ENCODE measurements at regions not wholly inside any gene's neighbourhood (a gene's known extent, or its start where the extent isn't known, plus 50 kb on each side); places are given as distances from the start of the nearest gene placed in this dataset.
"Not testable (repeated sequence)": the region's sequence is repeated elsewhere in the genome, so short reads cannot be mapped to it uniquely, and the experiment has no call there.

DNA sequence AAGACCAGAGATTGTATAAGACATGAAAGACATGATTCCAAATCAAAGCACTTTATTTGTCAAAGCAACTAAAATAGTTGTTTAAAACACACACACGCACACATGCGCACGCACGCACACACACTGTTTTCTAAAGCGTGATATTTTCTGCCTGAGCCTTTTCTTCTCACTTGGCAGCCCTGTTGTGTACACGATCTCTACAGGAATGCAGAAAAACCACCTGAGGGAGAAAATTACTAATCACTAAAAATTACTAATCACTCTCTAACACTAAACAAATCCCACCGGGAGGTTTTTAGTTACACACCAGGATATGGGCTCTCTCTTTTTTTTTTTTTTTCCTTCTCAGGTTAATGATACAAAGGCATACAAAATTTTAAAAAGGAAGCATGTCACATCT, 160.1 kb upstream of the ATP11B start:
- DNase-seq (ENCODE audit: insufficient read length, low spot score): no peak
- FAIRE-seq: no peak

DNA sequence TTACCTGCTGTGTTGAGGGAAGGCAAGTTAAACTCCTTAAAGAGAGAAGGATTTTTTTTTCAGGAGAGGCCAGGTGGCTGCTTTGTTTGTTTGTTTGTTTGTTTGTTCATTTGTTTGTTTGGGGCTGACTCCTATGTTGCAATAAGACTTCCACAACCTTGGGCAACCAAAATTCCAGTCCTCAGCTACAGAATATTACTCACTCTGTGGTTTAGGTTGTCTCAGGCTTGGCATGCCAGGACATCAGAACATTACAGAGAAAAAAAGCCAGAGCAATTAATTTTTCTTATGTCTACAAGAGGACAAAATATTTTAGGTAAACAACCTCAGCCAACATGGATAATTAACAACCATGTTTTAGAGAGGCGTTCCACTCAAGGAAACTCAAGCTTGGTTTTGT, 156.7 kb upstream of the ATP11B start:
- DNase-seq (ENCODE audit: insufficient read length, low spot score) (no peak), FAIRE-seq (no peak)

- FAIRE-seq: peak; percentile 4
- DNase-seq (ENCODE audit: insufficient read length, low spot score): no peak
Measured at GRCh38 chr3:182637350-182638110, 155.8 kb upstream of the ATP11B start.

GRCh38 chr3:182644013-182644412, 149.3 kb upstream of the ATP11B start:
- no peak for FAIRE-seq
- DNase-seq (ENCODE audit: insufficient read length, low spot score): no peak

GRCh38 chr3:182644790-182645433, 148.4 kb upstream of the ATP11B start:
- no peak for FAIRE-seq
- no peak for DNase-seq (ENCODE audit: insufficient read length, low spot score)

GRCh38 chr3:182650568-182651128, 142.7 kb upstream of the ATP11B start:
- FAIRE-seq: no peak
- no peak for DNase-seq (ENCODE audit: insufficient read length, low spot score)

DNA sequence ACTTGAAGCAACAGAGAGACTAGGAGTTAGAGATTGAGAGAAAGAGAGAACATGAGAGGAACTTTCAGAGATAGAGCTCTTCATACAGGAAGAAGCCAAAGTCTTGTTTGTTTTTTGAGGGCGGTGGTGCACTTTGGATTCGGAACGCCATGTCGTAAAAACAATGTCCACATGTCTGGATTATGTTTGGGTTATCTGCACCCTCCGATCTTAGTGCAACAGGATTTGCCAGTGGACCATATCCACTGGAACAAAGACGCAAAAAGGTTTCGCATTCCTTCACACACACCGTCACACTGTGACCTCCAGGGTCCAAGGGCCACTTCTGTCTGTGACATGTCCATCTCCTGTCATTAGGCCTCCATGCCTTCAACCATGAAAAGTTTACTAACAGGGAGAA, 141.8 kb upstream of the ATP11B start:
- DNase-seq (ENCODE audit: insufficient read length, low spot score): no peak
- no peak for FAIRE-seq

DNA sequence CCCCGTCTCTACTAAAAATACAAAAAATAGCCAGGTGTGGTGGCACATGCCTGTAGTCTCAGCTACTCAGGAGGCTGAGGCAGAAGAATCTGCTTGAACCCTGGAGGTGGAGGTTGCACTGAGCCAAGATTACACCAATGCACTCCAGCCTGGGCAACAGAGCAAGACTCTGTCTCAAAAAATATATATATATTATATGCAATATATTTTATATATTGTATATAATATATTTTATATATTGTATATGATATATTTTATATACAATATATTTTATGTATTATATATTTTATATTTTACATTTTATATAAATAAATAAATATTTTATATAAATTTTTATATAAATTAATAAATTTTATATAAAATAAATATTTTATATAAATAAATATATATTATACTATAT, 140.2 kb upstream of the ATP11B start:
- FAIRE-seq; DNase-seq (ENCODE audit: insufficient read length, low spot score): not testable (repeated sequence)

GRCh38 chr3:182668541-182668940, 124.8 kb upstream of the ATP11B start:
- DNase-seq (ENCODE audit: insufficient read length, low spot score) (no peak), FAIRE-seq (no peak)

GRCh38 chr3:182668974-182669373, 124.3 kb upstream of the ATP11B start:
- FAIRE-seq: no peak
- no peak for DNase-seq (ENCODE audit: insufficient read length, low spot score)

DNA sequence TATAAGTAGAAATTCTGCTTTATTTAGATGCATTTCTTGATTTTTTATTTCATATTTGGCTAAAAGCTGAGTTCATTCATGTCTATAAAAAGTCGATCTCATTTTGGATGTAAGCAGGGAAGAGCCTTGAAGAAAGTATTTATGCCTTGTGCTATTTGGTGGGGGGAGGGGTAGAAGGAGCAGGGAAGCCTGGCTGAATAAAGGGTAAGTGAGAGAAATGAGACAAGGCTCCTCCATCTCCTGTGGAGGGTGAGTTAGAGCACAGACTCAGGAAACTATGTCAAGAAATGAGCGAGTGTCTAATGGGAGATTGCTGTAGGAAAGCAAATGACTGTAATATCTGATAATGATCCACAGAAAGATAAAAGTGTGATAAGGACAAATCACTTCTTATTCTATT, 121.8 kb upstream of the ATP11B start:
- DNase-seq (ENCODE audit: insufficient read length, low spot score): no peak
- no peak for FAIRE-seq

DNA sequence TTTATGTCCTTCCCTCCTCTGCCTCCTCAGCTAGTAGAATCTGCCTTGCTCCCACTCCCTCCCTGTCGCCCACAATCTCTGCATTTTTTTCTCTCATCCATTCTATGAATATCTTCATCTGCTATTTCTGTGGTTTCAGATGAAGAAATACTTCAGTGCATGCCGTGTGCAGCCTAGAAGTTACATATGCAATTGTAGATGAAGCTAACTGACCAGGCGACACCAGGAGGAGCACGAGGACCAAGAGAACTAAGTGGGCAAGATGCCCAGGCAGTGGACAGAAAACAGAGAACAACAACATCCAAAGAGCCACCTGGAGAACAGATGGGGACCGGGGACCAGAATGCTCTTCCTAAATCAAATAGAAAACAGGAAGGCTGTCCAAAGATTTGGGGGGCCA, 121.4 kb upstream of the ATP11B start:
- FAIRE-seq (no peak), DNase-seq (ENCODE audit: insufficient read length, low spot score) (no peak)

GRCh38 chr3:182673336-182673735, 120.0 kb upstream of the ATP11B start:
- no peak for FAIRE-seq
- no peak for DNase-seq (ENCODE audit: insufficient read length, low spot score)

DNA sequence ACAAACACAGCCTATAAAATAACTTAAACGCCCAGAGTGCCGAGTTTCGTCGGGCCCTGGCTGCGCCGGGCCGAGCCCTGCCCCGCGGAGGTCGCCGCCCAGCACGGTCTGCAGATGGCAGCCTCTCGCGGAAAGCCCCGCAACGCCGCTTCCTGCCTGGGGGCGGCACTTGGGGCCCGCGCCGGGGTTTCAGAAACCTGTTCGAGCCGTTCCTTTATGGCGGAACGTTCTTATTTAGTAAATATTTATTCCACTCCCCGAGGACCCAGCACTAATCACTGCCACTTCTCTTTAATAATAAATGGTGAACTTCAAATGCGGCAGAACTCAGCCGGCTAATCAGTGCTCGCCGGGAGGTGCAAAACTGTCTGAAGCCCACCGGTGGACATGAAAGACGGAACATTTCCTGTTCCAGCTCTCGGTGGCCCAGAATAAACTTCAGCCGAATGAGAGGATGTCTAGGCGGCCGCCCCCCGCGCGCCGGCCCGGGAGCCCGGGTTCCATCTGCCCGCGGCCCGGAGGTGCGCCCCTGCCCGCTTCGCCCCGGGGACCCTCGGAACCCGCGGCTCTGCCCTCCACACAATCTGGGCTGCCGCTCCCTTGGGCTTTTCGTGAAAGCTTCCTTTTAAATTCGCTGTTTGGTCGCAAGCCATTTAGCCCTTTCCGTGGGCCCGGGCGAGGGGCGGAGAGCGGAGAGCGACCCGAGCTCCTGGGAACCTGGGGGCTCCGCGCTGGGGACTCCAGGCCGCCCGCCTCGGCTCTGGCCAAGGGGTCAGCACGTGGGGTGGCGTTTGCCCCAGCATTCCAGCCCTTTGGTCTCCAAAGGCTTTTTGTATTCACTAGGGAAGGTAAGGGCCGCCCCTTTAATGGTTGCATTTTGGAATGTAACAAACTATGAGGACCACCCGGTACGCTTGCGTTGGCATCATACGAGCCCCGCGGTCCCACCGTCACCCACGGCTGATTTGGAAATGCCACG, 110.8 kb upstream of the ATP11B start:
- DNase-seq (ENCODE audit: insufficient read length, low spot score): peak; percentile 28
- FAIRE-seq: no peak

DNA sequence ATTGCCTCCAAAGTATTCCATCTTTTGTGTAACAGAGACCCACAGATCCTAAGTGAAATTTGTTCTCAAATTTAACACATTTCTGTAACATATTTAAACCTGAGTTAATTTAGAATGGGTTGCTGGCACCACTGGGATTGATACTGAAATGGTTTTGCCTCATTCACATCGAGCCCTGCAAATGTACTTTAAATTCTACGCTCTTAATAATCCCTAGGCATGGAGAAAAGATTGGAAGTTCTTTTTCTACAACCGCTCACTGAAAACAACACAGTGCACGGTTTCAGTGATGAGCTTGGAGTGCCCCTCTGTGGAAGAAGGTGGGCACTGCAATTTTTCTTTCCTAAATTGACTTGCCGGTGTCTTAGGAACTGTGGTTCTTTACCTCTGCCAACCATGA, 109.9 kb upstream of the ATP11B start:
- FAIRE-seq (no peak), DNase-seq (ENCODE audit: insufficient read length, low spot score) (peak; percentile 71)

DNA sequence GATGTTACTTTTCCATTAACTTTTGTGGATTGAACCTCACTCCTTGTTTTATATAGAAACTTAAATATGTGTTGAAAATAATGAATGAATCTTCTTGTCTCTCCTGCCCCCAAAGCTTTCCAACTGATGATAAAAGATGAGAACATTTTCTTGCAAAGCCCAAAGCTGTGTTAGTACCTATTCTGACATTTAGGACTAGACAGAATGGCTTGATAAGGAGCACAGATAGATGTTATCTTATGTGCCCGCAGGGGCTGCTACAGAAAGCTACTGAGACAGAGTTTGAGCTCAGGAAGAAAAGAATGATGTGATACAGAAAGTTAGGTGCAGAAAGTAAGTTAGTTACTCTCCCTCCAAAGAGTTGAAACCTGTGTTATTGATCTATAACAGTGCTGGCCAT, 109.4 kb upstream of the ATP11B start:
- FAIRE-seq: no peak

GRCh38 chr3:182686033-182686886, 107.0 kb upstream of the ATP11B start:
- no peak for DNase-seq (ENCODE audit: insufficient read length, low spot score)

More for the DNA sequence above, 109.4 kb upstream of the ATP11B start:
- DNase-seq (ENCODE audit: insufficient read length, low spot score): no peak

DNA sequence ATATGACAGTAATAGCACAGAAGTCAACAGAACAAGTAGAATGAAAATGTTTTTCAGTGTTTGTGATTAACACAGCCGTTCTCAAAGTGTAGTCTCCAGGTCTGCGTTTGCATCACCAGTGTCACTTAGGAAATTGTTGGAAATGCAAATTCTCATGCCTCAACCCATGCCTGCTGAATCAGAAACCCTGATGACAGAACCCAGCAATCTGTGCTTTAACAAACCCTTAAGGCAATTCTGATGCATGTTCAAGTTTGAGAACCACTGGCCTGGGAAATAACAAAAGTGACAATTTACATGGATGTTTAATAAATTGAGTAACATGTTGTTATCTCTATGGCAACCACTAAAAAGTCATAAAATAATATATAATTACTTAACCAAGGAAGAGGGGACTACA, 103.1 kb upstream of the ATP11B start:
- FAIRE-seq (no peak), DNase-seq (ENCODE audit: insufficient read length, low spot score) (no peak)

More at GRCh38 chr3:182686033-182686886, 107.0 kb upstream of the ATP11B start:
- no peak for FAIRE-seq

DNA sequence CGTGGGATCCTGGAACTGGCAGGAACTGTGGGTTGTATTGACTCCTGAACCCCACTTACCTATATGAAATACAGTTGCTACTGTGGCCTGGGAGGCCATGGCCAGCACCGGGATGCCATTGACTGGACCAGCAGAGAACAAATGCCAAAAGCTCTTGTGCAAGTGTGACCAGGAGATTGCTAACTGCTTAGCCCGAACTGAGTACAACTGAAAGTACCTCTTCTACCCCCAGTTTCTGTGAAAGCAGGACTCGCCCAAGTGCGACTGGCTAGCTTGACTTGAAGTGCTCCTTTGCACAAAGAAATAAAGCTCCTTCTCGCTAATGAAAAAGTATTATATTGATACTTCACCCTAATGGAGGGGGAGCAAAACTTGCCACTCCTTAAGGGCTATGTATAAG, 101.3 kb upstream of the ATP11B start:
- FAIRE-seq: no peak
- DNase-seq (ENCODE audit: insufficient read length, low spot score): no peak

GRCh38 chr3:182692695-182693094, 100.6 kb upstream of the ATP11B start:
- DNase-seq (ENCODE audit: insufficient read length, low spot score): no peak
- FAIRE-seq: no peak
